ENCODE measurements at regions not wholly inside any gene's neighbourhood (a gene's known extent, or its start where the extent isn't known, plus 50 kb on each side); places are given as distances from the start of the nearest gene placed in this dataset.

GRCh38 chr2:223264541-223265193 is 212.7 kb downstream of the KCNE4 start:
- no peak for TF ChIP-seq CTCF (conservative IDR thresholded peaks at IDR 0.05)
- no peak for TF ChIP-seq ZFX (IDR thresholded peaks at IDR 0.05)

Measured in C4-2B (cell line).